Choroid plexus epithelial cell (primary cell): ENCODE measurements at regions not wholly inside any gene's neighbourhood (a gene's known extent, or its start where the extent isn't known, plus 50 kb on each side); places are given as distances from the start of the nearest gene placed in this dataset.

Source experiments
- DNase-seq: peaks from one replicate; pipeline ENCODE4 v3.0.0-alpha.2; 2010; ENCODE audit warnings: low read depth
- H3K4me3 ChIP-seq: 2 replicates; pipeline ENCODE4 v1.5.1; 2011; ENCODE audit warnings: low read depth, mild to moderate bottlenecking, control low read depth, low read length, moderate library complexity
- CTCF ChIP-seq: conservative IDR thresholded peaks from 2 replicates; pipeline ENCODE4 v1.5.1; 2011; ENCODE audit warnings: low read depth, mild to moderate bottlenecking, control low read depth, inconsistent platforms, low read length, moderate library complexity

- no peak overlapping the region for H3K4me3 ChIP-seq
- DNase-seq, result no peak
- TF ChIP-seq CTCF, result no peak
Measured at GRCh38 chr20:22904386-22904785, 130.7 kb upstream of the SSTR4 start.

GRCh38 chr20:22904905-22905304, 130.2 kb upstream of the SSTR4 start:
- DNase-seq, result no peak
- no peak overlapping the region for H3K4me3 ChIP-seq
- no peak for TF ChIP-seq CTCF

- H3K4me3 ChIP-seq, result no peak overlapping the region
- no peak for TF ChIP-seq CTCF
- peak; percentile 63 for DNase-seq
Measured at GRCh38 chr20:22905658-22906057, 129.5 kb upstream of the SSTR4 start.

GRCh38 chr20:22908437-22908836, 126.7 kb upstream of the SSTR4 start:
- DNase-seq, result no peak
- no peak for TF ChIP-seq CTCF
- H3K4me3 ChIP-seq, result no peak overlapping the region

GRCh38 chr20:22908944-22909343, 126.2 kb upstream of the SSTR4 start:
- no peak for DNase-seq
- TF ChIP-seq CTCF, result no peak
- H3K4me3 ChIP-seq, result no peak overlapping the region

- no peak overlapping the region for H3K4me3 ChIP-seq
- TF ChIP-seq CTCF, result no peak
- DNase-seq, result no peak
Measured at GRCh38 chr20:22909436-22909835, 125.7 kb upstream of the SSTR4 start.

GRCh38 chr20:22910287-22910852, 124.7 kb upstream of the SSTR4 start:
- no peak for TF ChIP-seq CTCF
- no peak overlapping the region for H3K4me3 ChIP-seq
- no peak for DNase-seq
